VCaP (cell line): ENCODE measurements at regions not wholly inside any gene's neighbourhood (a gene's known extent, or its start where the extent isn't known, plus 50 kb on each side); places are given as distances from the start of the nearest gene placed in this dataset.

ENCODE experiments used
- H3K27ac ChIP-seq: fragments of 450-650 bp; 2 replicates; pipeline ENCODE4 v1.5.1; 2017
- TF ChIP-seq, protein P1 (sequence below): fragments of 450-650 bp; conservative IDR thresholded peaks from 2 replicates; pipeline ENCODE4 v1.5.1; 2017; ENCODE audit warnings: mild to moderate bottlenecking, moderate library complexity

DNA sequence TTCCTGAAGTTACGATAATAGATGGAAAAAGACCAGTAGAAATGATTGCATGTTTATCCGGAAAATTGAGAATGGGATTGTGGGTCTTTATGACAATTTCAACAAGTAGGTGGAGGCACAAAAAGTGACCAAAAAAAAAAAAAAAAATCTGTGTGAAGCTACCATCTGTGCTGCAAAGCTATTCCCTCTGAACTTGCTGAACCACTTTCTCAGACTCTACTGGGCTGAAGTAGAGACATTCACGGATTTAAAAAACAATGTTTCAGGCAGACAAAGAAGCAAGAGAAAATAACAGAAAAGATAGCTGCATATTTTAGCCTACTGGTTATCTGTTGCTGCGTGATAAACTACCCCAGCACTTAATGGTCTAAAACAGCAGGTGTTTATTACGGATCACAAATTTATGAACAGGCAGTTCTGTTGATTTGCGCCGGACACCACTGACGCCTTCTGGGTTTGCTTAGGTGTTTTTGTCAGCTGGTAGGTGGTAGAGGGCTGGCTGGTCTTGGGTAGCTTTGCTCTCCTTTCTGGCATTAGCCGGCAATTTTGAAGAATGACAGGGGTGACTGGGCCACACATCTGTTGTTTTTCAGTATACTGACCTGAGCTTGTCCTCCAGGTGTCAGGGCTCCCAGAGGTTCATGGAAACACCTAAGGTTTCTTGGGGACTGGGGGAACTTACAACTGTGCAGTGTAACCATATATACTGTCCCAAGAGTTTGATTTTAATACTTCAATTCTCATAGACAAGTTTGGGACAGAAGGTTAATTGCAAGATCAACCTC is 665.1 kb downstream of the CCSER2 start:
- TF ChIP-seq, protein P1, sequence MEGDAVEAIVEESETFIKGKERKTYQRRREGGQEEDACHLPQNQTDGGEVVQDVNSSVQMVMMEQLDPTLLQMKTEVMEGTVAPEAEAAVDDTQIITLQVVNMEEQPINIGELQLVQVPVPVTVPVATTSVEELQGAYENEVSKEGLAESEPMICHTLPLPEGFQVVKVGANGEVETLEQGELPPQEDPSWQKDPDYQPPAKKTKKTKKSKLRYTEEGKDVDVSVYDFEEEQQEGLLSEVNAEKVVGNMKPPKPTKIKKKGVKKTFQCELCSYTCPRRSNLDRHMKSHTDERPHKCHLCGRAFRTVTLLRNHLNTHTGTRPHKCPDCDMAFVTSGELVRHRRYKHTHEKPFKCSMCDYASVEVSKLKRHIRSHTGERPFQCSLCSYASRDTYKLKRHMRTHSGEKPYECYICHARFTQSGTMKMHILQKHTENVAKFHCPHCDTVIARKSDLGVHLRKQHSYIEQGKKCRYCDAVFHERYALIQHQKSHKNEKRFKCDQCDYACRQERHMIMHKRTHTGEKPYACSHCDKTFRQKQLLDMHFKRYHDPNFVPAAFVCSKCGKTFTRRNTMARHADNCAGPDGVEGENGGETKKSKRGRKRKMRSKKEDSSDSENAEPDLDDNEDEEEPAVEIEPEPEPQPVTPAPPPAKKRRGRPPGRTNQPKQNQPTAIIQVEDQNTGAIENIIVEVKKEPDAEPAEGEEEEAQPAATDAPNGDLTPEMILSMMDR: no peak
- no peak overlapping the region for H3K27ac ChIP-seq

DNA sequence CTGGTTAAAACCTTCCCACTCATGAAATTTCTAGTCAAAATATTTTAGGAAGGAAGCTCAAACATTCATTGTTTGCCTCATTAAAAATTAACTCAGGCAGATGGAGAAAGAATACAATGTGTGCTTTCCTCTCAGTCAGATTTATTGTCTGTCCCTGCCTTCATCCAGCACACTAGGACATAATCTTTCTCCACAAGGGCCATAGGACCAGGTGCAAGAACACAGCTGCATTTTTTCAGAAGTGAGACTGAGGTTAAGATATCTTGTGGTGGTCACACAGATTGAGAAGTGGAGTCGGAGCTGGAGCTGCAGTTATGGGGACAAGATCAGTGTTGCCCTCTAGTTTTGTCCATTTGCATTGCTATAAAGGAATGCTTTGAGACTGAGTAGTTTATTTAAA is 666.3 kb downstream of the CCSER2 start:
- TF ChIP-seq, protein P1: no peak

DNA sequence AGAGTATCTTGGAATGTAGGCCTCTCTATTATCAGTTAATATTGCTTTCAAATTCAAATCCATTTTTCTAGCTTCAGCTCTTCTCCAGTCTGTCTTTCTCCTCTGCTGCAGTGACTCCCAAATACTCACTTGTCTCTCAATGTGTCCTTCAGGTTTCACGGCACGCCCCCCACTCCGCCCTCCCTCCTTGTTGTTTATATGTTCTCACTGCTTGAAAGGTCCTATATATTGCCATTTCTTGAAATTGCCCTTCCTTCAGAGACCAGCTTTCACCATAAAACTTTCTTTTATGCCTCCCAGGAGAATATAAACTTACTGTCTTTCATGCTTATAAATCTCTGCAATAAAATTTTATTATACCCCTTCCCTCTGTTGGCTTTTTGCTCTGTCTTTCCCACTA is 668.2 kb downstream of the CCSER2 start:
- H3K27ac ChIP-seq: peak overlapping the region; percentile 10
- TF ChIP-seq, protein P1: no peak

More for the DNA sequence above, 666.3 kb downstream of the CCSER2 start:
- H3K27ac ChIP-seq: peak overlapping the region; percentile 20

DNA sequence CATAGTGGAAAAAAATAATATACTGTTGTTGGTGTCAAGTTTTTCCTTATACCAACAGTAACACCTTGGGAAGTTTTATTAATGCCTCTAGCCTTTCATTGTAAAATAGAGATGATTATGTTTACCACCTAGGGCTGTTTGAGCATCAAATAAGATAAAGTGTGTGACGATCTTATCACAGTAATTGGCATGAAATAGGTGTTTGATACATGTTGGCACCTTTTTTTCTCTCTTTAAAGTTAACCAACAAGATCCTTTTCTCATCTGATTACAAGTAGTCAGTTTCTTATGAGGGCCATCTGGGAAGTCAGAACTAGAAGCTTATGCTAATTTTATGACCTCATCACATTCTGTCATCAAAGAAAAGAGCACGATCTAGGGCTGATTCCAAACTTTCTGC is 669.5 kb downstream of the CCSER2 start:
- TF ChIP-seq, protein P1: no peak
- peak overlapping the region; percentile 10; the same call in 1 of the 2 replicates for H3K27ac ChIP-seq

DNA sequence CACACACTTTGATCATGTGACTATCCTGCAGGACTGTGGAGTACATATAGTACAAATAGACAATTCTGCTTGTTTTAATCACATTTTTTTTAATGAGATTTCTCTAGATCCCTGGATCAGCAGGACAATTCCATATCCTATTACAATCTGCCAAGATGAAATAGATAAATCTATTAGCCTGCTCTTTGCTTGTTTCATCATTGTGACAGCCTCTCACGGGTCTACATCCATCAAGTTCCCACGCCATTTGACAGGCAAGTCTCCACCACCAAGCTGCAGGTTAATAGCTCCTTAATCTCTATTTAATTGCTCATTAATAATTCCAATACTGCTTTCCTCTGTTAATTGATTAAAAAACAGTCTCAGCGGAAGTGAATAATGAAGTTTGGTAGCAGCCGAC is 671.5 kb downstream of the CCSER2 start:
- H3K27ac ChIP-seq: no peak overlapping the region
- TF ChIP-seq, protein P1: no peak

DNA sequence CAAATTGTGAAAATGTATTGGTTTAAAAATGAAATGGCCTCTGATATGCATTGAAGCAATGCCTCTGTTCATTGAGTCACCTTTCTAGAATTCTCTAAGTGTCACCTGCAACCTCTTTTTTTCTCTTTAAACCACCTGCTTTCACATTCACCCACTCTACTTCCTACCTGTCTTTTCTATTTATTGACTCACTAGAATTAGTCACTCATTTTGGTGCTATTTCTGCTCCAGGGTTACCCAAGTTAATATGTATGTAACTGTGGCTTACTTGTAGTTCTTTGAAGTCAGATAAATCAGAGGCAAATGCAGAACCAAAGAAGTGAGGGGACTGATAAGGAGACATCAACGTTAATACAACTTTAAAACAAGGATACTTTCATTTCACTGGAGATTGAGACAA is 674.7 kb downstream of the CCSER2 start:
- TF ChIP-seq, protein P1: no peak
- H3K27ac ChIP-seq: no peak overlapping the region

DNA sequence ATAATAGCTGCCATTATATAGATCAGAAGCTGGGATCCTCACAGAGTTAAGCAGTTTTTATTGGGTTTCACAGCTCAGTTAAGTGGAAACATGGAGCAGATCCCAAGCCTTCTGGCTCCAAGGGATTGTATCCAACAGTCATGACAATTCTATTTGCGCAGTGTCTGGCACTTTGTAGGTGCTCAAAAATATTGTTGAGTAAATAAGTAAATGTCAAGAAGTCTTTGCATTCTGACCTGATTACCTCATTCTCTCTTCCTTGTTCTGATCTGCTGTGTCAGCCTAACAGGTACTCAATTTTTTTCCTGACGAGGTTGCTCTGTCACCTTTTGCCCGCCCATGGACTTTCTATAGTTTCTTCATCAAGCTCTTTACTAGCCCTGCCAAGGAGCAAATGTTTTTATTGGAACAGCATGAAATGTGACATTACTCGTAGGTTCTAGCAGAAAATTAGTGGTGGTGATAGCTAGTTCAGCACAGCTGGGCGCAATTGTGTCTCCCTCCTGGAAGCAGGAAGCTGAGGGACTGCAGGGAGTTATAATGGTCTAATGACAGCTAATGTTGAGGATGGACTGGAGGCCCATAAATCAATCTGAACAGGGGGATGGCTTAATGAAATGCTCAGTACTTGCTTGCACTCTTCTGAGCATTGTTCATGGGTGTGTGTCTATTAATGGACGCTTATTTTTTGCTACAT is 680.2 kb downstream of the CCSER2 start:
- H3K27ac ChIP-seq: no peak overlapping the region
- TF ChIP-seq, protein P1: no peak
